ENCODE measurements at regions not wholly inside any gene's neighbourhood (a gene's known extent, or its start where the extent isn't known, plus 50 kb on each side); places are given as distances from the start of the nearest gene placed in this dataset.
A peak's percentile ranks its signal among the peaks of the same experiment; 100 is the strongest.

- TF ChIP-seq CTCF (IDR thresholded peaks at IDR 0.05; ENCODE audit: low read length, missing control alignments), result no peak
- no peak overlapping the region for H3K4me3 ChIP-seq (replicated peaks; ENCODE audit: low read depth, low read length)
- DNase-seq (ENCODE audit: low read depth), result no peak
Measured at GRCh38 chr16:65733721-65734120, 611.9 kb upstream of the CDH11 start.

- no peak for TF ChIP-seq CTCF (IDR thresholded peaks at IDR 0.05; ENCODE audit: low read length, missing control alignments)
- H3K4me3 ChIP-seq (replicated peaks; ENCODE audit: low read depth, low read length), result no peak overlapping the region
- no peak for DNase-seq (ENCODE audit: low read depth)
Measured at GRCh38 chr16:65731833-65732232, 610.0 kb upstream of the CDH11 start.

GRCh38 chr16:65728652-65729051, 606.8 kb upstream of the CDH11 start:
- H3K4me3 ChIP-seq (replicated peaks; ENCODE audit: low read depth, low read length), result no peak overlapping the region
- no peak for DNase-seq (ENCODE audit: low read depth)
- TF ChIP-seq CTCF (IDR thresholded peaks at IDR 0.05; ENCODE audit: low read length, missing control alignments), result no peak

GRCh38 chr16:65728167-65728566, 606.3 kb upstream of the CDH11 start:
- peak; percentile 18 for DNase-seq (ENCODE audit: low read depth)
- H3K4me3 ChIP-seq (replicated peaks; ENCODE audit: low read depth, low read length), result no peak overlapping the region
- no peak for TF ChIP-seq CTCF (IDR thresholded peaks at IDR 0.05; ENCODE audit: low read length, missing control alignments)

GRCh38 chr16:65727534-65728137, 605.8 kb upstream of the CDH11 start:
- H3K4me3 ChIP-seq (replicated peaks; ENCODE audit: low read depth, low read length), result no peak overlapping the region
- no peak for DNase-seq (ENCODE audit: low read depth)
- TF ChIP-seq CTCF (IDR thresholded peaks at IDR 0.05; ENCODE audit: low read length, missing control alignments), result no peak

- peak; percentile 59 for DNase-seq (ENCODE audit: low read depth)
- no peak for TF ChIP-seq CTCF (IDR thresholded peaks at IDR 0.05; ENCODE audit: low read length, missing control alignments)
Measured at GRCh38 chr16:65725156-65725845, 603.4 kb upstream of the CDH11 start.

GRCh38 chr16:65722429-65722828, 600.6 kb upstream of the CDH11 start:
- DNase-seq (ENCODE audit: low read depth), result no peak
- no peak for TF ChIP-seq CTCF (IDR thresholded peaks at IDR 0.05; ENCODE audit: low read length, missing control alignments)

More at GRCh38 chr16:65725156-65725845, 603.4 kb upstream of the CDH11 start:
- H3K4me3 ChIP-seq (replicated peaks; ENCODE audit: low read depth, low read length), result no peak overlapping the region

More at GRCh38 chr16:65722429-65722828, 600.6 kb upstream of the CDH11 start:
- no peak overlapping the region for H3K4me3 ChIP-seq (replicated peaks; ENCODE audit: low read depth, low read length)
